OCI-LY1 (cell line): ENCODE measurements at regions not wholly inside any gene's neighbourhood (a gene's known extent, or its start where the extent isn't known, plus 50 kb on each side); places are given as distances from the start of the nearest gene placed in this dataset.

Source experiments
- H2AFZ ChIP-seq: fragments of 200-600 bp; sonication (generic), shearing (Covaris generic); 2 replicates; pipeline ENCODE4 v1.6.0; 2014; ENCODE audit warnings: antibody characterized with exemption, mild to moderate bottlenecking, low read length
- H3F3A ChIP-seq: fragments of 200-600 bp; sonication (generic), shearing (Covaris generic); 2 replicates; pipeline ENCODE4 v1.6.0; 2014; ENCODE audit warnings: mild to moderate bottlenecking, antibody characterized with exemption, low read length, moderate library complexity; ENCODE audit not compliant: insufficient read depth
- H3K27ac ChIP-seq: fragments of 200-600 bp; sonication (generic); 2 replicates; pipeline ENCODE4 v1.5.1; 2014; ENCODE audit warnings: low read length, mixed run types, mild to moderate bottlenecking, low read depth; ENCODE audit not compliant: poor library complexity, severe bottlenecking
- H3K27me3 ChIP-seq: fragments of 200-600 bp; sonication (generic); 2 replicates; pipeline ENCODE4 v1.6.0; 2014; ENCODE audit warnings: antibody characterized with exemption, mild to moderate bottlenecking, low read length, moderate library complexity; ENCODE audit not compliant: insufficient read depth
- H3K36me3 ChIP-seq: fragments of 200-600 bp; sonication (generic); 2 replicates; pipeline ENCODE4 v1.6.1; 2014; ENCODE audit warnings: mild to moderate bottlenecking, antibody characterized with exemption, low read length, moderate library complexity, mixed read lengths; ENCODE audit not compliant: insufficient read depth
- H3K4me1 ChIP-seq: fragments of 200-600 bp; sonication (generic); 2 replicates; pipeline ENCODE4 v1.5.1; 2014; ENCODE audit warnings: mild to moderate bottlenecking, low read length, moderate library complexity; ENCODE audit not compliant: insufficient read depth, severe bottlenecking
- H3K4me2 ChIP-seq: fragments of 200-600 bp; sonication (generic), shearing (Covaris generic); 2 replicates; pipeline ENCODE4 v1.6.1; 2014; ENCODE audit warnings: low read length
- H3K4me3 ChIP-seq: fragments of 200-600 bp; sonication (generic); 2 replicates; pipeline ENCODE4 v1.5.1; 2014; ENCODE audit warnings: low read length, low read depth, mild to moderate bottlenecking, mixed read lengths; ENCODE audit not compliant: poor library complexity, severe bottlenecking
- H3K79me2 ChIP-seq: fragments of 200-600 bp; shearing (Covaris generic); 2 replicates; pipeline ENCODE4 v1.6.1; 2016; ENCODE audit warnings: mixed run types, low read length, mixed read lengths; ENCODE audit not compliant: insufficient read depth
- H3K9ac ChIP-seq: fragments of 200-600 bp; sonication (generic), shearing (Covaris generic); 2 replicates; pipeline ENCODE4 v1.6.1; 2014; ENCODE audit warnings: mild to moderate bottlenecking, low read length, mixed read lengths
- H3K9me2 ChIP-seq: fragments of 200-600 bp; sonication (generic), shearing (Covaris generic); 2 replicates; pipeline ENCODE4 v1.6.1; 2014; ENCODE audit warnings: low read depth, mild to moderate bottlenecking, low read length, mixed read lengths
- H3K9me3 ChIP-seq: fragments of 200-600 bp; shearing (Covaris generic); 2 replicates; pipeline ENCODE4 v1.6.1; 2014; ENCODE audit warnings: low read length, mixed read lengths
- H4K20me1 ChIP-seq: fragments of 200-600 bp; sonication (generic), shearing (Covaris generic); 2 replicates; pipeline ENCODE4 v1.6.0; 2016; ENCODE audit warnings: mild to moderate bottlenecking, low read length; ENCODE audit not compliant: insufficient read depth
- EZH2 ChIP-seq: fragments of 200-600 bp; sonication (generic), shearing (Covaris generic); IDR thresholded peaks from 2 replicates; pipeline ENCODE4 v1.8.0; 2017; ENCODE audit warnings: borderline replicate concordance, mixed run types, mild to moderate bottlenecking, antibody characterized with exemption, low read length, moderate library complexity, mixed read lengths
- TF ChIP-seq, protein P1 (sequence below): fragments of 200-600 bp; sonication (generic), shearing (Covaris generic); IDR thresholded peaks from 2 replicates; pipeline ENCODE4 v1.5.1; 2017; ENCODE audit warnings: mild to moderate bottlenecking, antibody characterized with exemption, low read length, moderate library complexity, mixed read lengths

- H3K9ac ChIP-seq = no peak overlapping the region
- H3F3A ChIP-seq = no peaks in the 10 kb centered on the region
- no peak overlapping the region for H3K4me3 ChIP-seq
- H3K36me3 ChIP-seq = no peaks in the 10 kb centered on the region
- no peak overlapping the region for H2AFZ ChIP-seq
- no peaks in the 10 kb centered on the region for H4K20me1 ChIP-seq
- no peaks in the 10 kb centered on the region for H3K9me3 ChIP-seq
- H3K4me1 ChIP-seq = no peaks in the 10 kb centered on the region
- TF ChIP-seq, protein P1, sequence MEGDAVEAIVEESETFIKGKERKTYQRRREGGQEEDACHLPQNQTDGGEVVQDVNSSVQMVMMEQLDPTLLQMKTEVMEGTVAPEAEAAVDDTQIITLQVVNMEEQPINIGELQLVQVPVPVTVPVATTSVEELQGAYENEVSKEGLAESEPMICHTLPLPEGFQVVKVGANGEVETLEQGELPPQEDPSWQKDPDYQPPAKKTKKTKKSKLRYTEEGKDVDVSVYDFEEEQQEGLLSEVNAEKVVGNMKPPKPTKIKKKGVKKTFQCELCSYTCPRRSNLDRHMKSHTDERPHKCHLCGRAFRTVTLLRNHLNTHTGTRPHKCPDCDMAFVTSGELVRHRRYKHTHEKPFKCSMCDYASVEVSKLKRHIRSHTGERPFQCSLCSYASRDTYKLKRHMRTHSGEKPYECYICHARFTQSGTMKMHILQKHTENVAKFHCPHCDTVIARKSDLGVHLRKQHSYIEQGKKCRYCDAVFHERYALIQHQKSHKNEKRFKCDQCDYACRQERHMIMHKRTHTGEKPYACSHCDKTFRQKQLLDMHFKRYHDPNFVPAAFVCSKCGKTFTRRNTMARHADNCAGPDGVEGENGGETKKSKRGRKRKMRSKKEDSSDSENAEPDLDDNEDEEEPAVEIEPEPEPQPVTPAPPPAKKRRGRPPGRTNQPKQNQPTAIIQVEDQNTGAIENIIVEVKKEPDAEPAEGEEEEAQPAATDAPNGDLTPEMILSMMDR = no peak
- no peak for TF ChIP-seq EZH2
- H3K79me2 ChIP-seq = no peaks in the 10 kb centered on the region
- no peak overlapping the region for H3K27ac ChIP-seq
- H3K4me2 ChIP-seq = no peak overlapping the region
- no peaks in the 10 kb centered on the region for H3K27me3 ChIP-seq
- H3K9me2 ChIP-seq = no peaks in the 10 kb centered on the region
These were observed 2130.9 kb upstream of the PCDH20 start for GRCh38 chr13:63546524-63546923.

GRCh38 chr13:63542770-63543169 is 2127.1 kb upstream of the PCDH20 start:
- H3K4me3 ChIP-seq = no peak overlapping the region
- no peaks in the 10 kb centered on the region for H4K20me1 ChIP-seq
- H3K4me1 ChIP-seq = no peaks in the 10 kb centered on the region
- no peak overlapping the region for H2AFZ ChIP-seq
- no peaks in the 10 kb centered on the region for H3K36me3 ChIP-seq
- no peaks in the 10 kb centered on the region for H3K9me3 ChIP-seq
- no peaks in the 10 kb centered on the region for H3F3A ChIP-seq
- no peak overlapping the region for H3K27ac ChIP-seq
- H3K9ac ChIP-seq = no peak overlapping the region
- no peaks in the 10 kb centered on the region for H3K27me3 ChIP-seq
- H3K79me2 ChIP-seq = no peaks in the 10 kb centered on the region
- TF ChIP-seq, protein P1 = no peak
- no peak for TF ChIP-seq EZH2
- no peak overlapping the region for H3K4me2 ChIP-seq
- H3K9me2 ChIP-seq = no peaks in the 10 kb centered on the region

- H3K79me2 ChIP-seq = no peaks in the 10 kb centered on the region
- no peaks in the 10 kb centered on the region for H3K9me2 ChIP-seq
- H3K4me1 ChIP-seq = no peaks in the 10 kb centered on the region
- no peak overlapping the region for H3K27ac ChIP-seq
- no peaks in the 10 kb centered on the region for H4K20me1 ChIP-seq
- H3K4me2 ChIP-seq = no peak overlapping the region
- TF ChIP-seq EZH2 = no peak
- TF ChIP-seq, protein P1 = no peak
- no peak overlapping the region for H3K9ac ChIP-seq
- no peak overlapping the region for H2AFZ ChIP-seq
- H3F3A ChIP-seq = no peaks in the 10 kb centered on the region
- H3K36me3 ChIP-seq = no peaks in the 10 kb centered on the region
- no peak overlapping the region for H3K4me3 ChIP-seq
- H3K9me3 ChIP-seq = no peaks in the 10 kb centered on the region
- H3K27me3 ChIP-seq = no peaks in the 10 kb centered on the region
These were observed 2125.7 kb upstream of the PCDH20 start for GRCh38 chr13:63541336-63541735.
